ENCODE measurements at regions not wholly inside any gene's neighbourhood (a gene's known extent, or its start where the extent isn't known, plus 50 kb on each side); places are given as distances from the start of the nearest gene placed in this dataset.

DNA sequence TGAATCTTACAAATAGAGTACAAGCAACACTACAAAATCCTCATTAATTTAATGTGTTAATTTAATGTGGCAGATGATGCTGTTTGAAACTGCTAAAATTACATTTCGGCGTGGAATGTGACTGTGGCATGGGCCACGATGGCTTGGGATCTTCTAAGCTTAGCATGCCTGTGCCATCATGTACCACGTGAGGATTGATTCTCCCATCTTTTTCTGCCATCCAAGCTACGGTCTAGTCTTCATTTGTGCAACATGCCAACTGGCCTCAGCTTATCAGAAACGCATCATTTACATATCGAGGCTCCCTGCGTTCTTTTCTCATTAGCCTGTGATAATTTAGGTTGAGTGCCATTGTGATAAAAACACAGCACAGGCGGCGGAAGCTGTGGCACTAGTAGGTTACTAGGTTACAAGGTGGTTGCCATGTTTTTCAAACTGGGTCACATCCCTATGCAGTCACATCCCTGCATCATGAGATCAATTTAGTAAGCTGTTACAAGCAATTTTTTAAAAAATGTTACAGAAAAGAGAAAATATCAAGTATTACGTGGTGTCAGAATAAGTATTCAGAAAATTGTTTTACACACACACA is 189.9 kb upstream of the RBPJ start:
- FAIRE-seq: no peak
- DNase-seq (ENCODE audit: insufficient read length, low spot score): no peak

DNA sequence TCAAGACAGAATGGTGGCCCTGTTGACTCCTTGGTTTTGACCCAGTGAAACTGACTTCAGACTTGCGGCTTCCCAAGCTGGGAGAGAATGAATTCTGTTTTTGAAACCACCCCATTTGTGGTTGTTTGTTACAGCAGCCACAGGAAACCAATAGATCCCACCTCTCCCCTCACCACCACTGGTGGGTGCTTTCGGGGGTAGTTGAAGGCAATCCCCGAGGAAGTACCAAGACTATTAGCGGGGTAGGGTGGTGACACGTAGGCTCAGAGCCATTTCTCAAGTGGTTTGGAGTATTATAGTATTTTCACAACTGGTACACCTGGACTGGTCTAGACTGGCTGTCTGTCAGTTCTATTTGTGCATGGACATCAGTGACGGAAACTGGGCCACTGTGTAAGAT is 189.1 kb upstream of the RBPJ start:
- no peak for DNase-seq (ENCODE audit: insufficient read length, low spot score)
- no peak for FAIRE-seq

DNA sequence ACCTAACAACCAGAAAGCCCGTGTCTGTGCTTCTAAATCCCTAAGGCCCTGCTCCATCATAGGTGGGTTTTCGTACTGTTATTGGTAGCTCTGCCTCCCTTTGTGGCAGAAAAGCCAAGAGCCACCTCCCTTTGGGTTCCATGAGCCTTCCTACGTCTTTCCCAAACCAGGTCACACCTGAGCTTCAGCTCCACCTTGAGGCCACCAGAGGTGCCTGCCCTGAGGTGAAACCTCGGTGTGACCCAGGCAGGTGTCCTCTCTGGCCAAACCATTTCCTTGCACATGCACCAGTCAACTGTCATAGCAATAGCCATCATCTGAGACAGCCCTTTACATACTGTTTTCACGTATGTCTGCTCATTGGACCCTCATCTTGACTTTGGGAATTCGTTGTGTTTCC is 188.0 kb upstream of the RBPJ start:
- FAIRE-seq (no peak), DNase-seq (ENCODE audit: insufficient read length, low spot score) (no peak)

DNA sequence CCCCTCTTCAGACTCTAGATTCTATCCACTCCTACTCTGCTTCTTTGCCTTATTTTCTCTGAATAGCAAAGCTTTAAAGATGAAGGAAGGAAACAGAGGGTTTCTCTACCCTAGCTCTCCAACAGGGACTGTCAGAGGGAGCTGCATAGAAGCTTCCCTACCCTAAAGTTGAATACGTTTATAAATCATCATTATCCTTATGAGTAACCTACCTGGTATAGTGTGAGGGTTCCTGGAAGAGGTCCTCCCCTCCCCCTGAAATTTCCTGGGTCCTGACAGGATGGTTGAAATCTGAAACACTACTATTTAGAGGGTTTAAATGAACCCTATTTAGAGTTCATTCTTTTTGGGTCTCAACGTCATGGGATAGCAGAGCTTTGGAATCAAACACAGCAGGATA is 187.0 kb upstream of the RBPJ start:
- FAIRE-seq: no peak

DNA sequence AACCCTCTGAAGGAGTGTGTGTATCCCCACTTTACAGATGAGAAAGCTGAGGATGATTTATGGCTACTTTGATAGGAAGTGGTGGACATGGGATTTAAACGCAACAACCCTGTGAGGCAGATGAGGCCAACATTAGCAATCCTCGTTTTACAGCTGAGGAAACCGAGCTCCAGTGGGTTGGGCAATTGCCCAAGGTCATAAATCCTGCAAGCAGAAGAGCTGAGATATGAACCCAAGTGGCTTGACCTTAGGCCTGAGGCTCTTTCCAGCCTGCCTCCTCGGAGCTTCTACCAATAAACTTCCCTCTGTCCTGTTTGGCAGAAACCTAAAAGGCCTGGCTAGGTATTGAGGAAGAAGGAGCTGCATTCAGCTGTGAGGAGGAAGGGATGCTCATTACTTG is 185.5 kb upstream of the RBPJ start:
- FAIRE-seq: no peak

More for the DNA sequence above, 187.0 kb upstream of the RBPJ start:
- DNase-seq (ENCODE audit: insufficient read length, low spot score): no peak

DNA sequence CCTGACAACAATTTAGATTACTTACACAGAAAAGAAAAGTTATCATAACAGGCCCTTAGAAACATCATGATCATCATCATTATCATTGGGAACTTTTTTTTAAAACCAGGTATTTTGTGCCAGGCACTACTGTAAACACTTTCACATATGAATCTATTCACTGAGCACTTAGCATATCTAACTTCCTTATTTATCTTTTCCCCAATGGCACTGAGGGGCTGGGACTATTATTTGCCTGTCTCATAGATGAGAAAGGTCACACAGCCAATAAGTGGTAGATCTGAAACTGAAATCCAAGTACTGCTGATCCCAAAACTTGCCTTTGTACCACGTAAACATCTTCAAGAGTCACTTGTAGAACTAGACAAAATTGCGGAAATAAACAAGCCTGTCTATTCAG is 184.2 kb upstream of the RBPJ start:
- no peak for FAIRE-seq
- DNase-seq (ENCODE audit: insufficient read length, low spot score): no peak

More for the DNA sequence above, 185.5 kb upstream of the RBPJ start:
- DNase-seq (ENCODE audit: insufficient read length, low spot score): no peak

DNA sequence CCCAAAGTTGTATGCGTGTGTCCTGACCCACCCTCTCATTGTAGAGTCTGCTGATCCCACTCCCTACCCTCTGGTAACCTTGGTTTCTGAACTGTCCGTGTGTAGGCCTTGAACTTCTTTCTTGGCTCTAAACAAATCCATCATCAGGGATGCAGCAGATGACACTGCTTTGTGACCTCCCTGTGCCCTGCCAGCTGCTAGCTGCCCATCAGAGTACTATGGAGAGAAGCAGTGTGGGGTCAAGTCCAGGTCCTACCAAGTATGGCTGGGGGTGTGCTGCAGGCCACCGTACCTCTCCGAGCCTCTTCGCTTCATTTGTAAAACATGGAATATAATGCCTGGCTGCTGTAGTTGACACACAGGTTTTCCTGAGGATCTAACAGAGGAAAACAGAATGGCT is 183.5 kb upstream of the RBPJ start:
- DNase-seq (ENCODE audit: insufficient read length, low spot score) (no peak), FAIRE-seq (no peak)

DNA sequence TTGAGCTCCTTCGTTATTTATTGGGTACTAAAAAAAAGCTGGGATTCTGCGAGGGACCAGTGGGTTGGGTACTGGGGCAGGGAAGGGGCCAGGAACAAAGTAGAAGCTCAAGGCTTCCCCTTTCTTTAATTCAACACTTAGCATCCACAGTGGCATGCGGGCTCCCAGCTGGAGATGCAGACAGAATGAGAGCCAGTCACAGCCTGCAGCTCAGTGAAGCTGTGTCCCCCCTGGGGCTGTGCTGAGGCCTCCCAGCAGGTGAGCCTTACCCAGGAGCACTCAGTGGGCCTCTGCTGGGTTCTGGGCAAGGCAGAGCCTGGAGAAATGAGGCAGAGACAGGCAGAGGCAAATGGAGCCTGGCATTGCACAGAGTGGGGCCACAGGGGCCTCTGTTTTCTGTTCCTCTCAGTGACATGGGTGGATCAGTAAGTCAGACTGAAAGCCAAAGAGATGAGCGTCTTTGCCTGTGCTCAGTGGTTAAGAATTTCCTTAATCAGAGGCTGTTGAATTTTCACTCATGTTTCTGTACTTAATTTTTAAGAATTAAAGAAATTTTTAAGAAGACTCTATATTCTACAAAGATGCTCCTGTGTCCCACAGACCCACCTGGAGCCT is 181.4 kb upstream of the RBPJ start:
- DNase-seq (ENCODE audit: insufficient read length, low spot score) (no peak), FAIRE-seq (no peak)

DNA sequence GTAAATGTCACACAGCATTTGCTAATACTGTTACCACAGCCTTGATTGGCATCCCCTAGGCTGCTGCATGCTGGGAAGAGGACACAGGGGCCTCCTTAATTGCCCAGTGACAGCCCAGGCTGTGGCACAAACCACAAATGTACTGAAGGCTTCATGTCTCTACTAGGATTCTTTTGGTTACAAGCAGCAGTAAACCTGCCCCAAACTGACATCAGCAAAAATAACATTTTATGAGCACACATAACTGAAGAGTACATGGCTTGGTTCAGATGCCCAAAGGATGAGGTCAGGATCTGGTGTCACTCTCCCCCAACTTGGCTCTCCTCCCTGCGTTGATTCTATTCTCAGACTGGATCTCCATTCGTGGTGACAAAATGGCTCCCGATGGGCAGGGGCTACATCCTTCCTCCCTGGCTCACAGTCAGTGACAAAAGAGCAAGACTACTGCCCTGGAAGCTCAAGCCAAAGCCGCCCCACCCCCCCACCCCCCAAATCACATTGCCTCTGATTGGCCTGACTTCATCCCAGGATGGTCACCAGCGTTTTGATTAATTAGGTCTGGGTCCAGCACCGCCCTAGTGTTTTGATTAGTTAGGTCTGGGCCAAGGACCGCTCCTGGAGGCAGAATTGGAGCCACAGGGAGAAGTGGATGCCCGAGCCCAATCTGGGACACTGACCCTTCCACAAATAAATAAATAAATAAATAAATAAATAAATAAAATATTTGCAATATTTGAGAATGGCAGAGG is 180.5 kb upstream of the RBPJ start:
- DNase-seq (ENCODE audit: insufficient read length, low spot score): peak; percentile 35
- FAIRE-seq: no peak

DNA sequence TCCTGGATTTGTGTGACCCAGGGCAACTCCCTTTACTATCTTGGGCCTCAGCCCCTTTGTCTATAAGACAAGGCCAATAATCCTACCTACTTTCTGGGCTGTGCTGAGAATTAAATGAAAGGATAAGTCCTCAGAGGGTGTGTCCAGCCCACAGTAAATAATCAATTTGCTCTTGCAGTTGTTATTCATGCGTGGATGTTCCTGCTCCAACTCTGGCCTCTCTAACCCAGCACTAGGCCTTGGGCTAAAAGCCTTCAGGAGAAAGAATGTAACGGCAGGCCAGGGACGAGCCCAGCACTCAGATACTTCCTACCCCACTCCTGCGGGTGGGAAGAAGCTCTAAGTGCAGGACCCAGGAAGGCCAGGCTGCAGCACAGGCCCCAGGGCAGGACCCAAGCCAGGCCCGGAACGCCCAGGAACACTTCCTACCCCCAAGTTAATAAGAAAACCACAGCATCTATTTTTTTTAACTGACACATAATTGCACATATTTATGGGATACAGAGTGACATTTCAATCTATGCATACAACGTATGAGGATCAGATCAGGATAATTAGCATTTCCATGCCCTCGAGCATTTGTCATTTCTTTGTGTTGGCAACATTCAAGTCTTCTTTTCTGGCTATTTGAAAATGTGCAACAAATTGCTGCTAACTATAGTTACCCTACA is 179.6 kb upstream of the RBPJ start:
- no peak for DNase-seq (ENCODE audit: insufficient read length, low spot score)
- FAIRE-seq: no peak

DNA sequence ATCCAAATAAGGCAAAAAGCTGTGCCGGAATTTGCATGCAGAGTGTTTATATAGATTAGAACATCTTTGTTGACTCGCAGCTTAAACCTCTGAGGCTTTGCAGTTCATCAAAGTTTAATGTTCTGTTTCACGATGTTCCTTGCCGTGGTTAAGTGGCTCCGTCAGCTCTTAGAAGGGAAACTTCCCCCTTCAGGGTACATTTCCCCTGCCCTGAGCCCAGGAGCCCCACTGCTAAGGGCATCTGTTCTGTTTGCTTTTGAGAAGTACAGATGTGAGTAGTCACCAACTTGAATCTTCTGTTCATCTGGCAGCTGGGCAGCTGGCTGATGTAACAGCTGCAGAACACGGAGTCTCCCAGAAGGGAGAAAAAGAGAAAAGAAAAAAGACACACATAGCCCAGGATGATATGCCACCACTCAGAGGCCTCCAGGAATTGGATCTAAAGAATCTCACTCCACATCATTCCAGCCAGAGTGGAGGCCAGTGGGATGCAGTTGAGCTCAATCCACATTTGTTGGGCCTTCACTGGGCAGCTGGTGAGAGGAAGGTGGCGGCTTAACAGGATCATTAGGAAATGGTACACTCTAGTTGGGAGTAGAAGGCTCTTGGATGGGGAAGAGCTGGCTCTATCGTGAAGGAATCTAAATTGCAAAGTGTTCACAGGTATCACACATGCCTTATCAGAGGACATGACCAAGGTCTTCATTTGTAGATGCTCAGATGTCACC is 178.7 kb upstream of the RBPJ start:
- no peak for FAIRE-seq
- no peak for DNase-seq (ENCODE audit: insufficient read length, low spot score)

DNA sequence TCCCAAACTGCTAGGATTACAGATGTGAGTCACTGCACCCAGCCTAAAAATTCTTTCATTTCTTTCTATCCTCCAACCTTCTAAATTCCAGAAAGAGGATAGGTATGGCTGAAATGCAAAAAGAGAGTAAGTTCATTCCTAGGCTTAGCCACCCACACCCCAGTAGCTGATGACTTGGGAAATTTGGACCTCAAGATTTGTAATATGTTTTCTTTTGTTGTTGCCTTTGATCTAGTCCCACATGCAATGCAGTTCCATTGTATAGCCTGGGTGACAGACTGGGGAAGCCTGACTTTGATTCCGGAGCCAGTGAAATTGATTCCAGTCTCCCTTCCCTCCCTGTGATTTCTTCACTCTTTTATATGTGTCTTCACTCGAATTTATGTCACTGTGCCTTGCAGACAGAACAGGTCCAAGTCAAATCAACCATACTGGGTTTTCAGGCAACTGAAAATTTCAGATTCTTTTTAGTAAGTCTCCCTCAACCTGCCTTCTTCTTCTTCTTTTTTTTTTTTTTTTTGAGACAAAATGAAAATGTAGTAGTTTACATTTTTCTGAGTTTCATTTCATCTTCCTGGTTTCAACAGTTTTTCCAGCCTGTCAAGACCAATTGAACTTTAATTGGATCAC is 176.2 kb upstream of the RBPJ start:
- FAIRE-seq (no peak), DNase-seq (ENCODE audit: insufficient read length, low spot score) (no peak)

DNA sequence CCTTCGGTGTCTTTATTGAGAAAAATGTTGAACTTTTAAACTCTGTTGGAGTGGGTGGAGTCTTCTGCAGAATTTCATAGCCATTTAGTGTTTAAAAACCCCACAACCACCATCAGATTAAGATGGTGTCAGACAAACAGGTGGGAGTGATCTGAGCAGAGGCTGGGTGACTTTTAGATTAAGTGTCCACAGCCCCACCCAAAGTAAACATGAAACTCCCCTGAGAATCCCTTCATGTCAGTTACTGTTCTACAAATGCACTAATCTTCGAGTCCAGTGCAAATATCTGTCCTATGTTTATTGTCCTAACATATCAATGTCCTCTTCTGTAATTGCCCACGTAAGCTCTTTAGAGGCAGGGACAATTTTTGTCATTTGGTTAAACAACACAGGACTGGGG is 175.6 kb upstream of the RBPJ start:
- FAIRE-seq: no peak
- DNase-seq (ENCODE audit: insufficient read length, low spot score): no peak

DNA sequence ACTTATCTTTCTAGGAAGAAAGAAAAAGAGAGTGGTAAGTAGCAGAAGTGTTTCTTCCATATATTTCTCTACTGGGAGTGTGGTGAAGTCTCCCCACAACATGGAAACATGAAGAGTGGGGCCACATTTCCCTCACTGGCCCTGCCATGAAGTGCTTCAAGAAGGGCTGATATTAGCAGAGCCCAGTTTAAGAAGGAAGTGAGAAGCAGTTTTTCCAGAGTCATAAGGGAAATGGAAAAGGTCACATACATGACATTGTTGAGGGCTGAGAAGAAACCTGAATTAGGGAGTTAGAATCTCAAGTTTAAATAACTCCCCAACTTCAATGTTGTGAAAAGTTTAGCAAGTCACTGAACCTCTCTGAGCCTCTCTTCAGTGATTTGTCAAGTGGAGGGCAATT is 171.9 kb upstream of the RBPJ start:
- DNase-seq (ENCODE audit: insufficient read length, low spot score) (no peak), FAIRE-seq (no peak)

DNA sequence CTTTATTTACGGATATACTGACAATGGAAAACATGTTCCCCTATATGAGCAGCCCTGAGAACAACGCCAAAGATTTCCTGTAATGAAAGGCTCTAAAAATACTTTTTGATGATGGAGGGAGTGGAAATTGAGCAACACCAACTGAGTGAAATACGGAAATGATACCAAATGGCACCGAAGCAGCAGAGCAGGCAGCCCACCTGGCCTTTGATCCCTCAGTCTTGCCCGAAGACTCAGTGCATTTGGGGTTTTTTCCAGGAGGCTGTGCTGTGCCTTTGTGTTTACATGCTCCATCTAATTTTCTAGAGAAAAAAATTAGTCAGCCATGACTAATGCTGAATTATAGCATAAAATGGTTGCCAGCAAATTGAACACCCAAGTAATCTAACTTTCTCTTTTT is 169.9 kb upstream of the RBPJ start:
- DNase-seq (ENCODE audit: insufficient read length, low spot score): no peak
- no peak for FAIRE-seq

DNA sequence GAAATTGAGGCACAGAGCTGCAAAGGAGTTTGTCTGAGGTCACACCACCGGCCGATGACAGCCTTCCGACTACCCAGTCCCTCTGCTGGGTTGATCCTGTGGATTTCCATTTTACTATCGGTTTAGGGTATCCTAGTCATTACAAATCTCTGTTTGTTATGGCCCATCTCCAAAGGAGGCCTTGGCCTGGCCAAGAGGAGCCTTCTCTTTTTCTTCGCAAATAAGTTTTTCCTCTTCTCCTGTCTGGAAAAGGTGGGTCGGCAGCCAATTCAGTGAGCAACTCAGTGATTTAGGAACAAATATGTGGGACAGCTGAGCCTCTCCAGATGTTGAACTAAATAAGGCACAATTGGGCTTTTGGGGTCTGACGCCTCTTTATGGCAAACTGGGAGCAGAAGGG is 169.2 kb upstream of the RBPJ start:
- DNase-seq (ENCODE audit: insufficient read length, low spot score) (no peak), FAIRE-seq (no peak)

DNA sequence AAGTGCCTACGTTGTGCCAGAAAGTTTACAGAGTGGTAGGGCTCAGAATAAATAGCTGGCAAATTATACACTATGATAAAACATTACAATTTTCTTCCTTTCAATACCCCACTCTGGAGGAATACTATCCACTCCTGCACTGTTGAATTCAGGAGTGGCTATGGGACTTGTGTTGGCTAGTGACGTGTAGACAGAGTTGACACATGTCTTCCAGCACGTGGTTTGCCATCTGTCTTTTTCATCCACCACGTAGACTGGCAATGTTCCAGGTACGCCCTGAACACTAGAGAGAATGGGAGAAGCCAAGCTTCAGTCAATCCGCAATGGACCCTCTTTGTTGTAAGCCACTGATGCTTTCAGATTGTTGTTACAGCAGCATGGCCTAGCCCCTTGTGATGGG is 168.8 kb upstream of the RBPJ start:
- DNase-seq (ENCODE audit: insufficient read length, low spot score) (no peak), FAIRE-seq (no peak)

DNA sequence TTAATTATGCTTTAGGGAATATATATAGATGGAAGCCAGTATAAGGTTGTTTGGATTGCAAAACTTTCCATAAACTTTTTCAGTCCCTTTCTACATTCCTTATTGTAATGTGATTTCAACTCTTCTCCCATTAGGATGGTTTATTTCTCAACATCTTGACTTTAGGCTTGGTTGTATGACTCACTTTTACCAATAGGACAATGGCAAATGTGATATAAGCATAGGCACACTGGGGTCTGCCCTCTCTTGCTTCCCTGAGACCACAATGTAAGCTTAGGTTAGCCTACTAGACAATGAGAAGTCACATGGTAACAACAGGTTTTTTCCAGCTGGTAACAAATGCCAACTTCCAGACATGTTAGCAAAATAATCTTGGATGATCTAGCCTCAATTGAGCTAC is 163.3 kb upstream of the RBPJ start:
- DNase-seq (ENCODE audit: insufficient read length, low spot score) (no peak), FAIRE-seq (no peak)

DNA sequence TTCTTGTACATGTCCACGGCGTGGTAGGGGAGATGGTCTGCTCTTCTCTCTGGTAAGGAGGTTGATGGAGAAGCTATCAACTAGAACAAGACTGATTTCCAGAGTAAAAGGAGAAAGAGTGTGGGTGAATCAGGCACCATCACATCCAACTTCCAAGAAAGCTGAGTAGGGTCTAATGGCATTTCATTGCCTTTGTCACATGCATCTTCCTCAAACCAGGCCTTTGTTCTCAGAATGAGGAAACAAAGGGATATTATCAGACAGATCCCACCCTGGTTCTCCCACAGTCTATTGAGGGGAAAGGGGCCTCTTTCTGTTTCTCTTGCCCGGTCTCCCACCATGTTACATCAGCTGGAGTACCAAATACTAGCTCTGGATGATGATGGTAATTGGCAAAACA is 160.2 kb upstream of the RBPJ start:
- FAIRE-seq (no peak), DNase-seq (ENCODE audit: insufficient read length, low spot score) (no peak)

DNA sequence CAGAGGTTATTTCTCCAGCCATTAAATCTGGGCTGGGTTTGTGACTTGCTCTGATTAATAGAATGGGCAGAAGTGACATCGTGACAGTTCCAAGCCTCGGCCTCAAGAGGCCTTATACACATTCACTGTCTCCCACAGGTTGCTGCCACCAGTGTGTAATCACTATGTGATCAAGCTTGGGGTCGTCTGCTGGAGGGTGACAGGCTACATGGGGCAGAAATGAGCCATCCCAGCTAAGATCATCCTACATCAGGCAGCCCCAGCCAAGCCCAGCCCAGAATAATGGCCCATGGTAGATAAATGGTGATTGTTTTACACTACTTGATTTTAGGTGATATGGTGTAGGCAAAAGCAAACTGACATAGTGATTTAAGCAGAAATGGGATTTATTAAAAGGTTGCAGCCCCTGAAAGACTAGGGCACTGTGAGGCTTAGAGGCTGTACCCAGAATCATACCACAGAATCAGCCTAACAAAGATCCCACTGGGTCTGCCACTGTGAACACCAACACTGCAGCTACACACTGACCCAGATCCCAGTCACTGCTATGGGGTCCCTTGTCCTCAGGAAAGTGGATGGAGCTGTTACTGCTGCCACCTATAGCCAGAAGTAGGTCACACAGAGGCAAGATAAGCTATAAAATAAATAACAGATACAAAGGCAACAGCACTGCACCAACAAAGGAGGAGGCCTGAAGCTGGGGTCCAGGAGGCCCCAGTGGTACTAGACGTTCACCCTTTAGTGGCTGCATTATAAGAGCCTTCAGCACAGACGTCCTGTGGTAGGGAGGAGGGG is 159.6 kb upstream of the RBPJ start:
- FAIRE-seq (peak; percentile 23), DNase-seq (ENCODE audit: insufficient read length, low spot score) (peak; percentile 34)
